ENCODE measurements at regions not wholly inside any gene's neighbourhood (a gene's known extent, or its start where the extent isn't known, plus 50 kb on each side); places are given as distances from the start of the nearest gene placed in this dataset.

DNA sequence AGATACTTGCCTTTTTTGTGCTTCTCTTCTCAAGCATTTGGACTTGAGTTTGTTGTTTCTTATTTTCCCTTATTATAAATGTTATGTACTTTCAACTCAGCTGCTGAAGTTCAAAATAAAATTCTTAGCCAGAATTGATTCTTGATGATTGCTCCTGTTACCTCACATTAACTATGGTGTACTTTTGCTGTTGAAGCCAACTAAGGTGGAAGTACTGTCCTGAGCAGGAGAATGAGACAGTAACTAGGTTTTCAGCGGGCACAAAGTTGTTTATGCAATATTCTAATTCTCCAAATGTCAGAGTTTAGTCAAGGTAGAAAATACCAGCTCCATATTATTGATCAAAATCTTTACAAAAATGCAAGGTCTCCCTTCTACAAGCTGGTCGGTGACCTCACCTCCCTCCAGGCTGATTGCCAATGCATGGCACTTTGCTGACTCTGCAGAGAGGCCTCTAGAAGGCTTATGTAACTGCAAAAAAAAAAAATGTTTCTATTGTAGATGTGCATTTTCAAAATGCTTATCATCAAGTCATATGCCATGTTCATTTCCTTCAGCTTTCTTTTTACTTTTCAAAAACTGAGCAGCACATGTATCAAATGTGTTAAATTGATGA lies 1783.5 kb upstream of the WWC1 start:
- DNase-seq (ENCODE audit: low spot score) = no peak

DNA sequence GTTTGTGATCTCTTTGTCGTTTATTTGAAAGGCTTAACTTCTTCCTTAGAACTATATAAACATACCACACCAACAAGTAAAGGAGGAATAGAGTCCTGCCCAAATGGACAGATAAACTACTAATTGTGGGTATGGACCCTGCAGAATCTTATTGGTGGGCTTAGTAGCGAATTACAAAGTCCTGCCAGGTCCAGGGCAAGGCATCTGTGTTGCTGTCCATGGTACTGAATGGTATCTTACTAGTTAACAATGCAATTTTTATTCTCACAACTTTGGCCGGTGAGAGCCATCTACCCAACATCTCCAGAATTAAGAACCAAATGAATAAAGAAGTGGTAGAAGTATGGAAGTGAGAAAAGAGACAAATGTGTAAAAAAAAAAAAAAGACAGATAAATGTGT lies 1782.4 kb upstream of the WWC1 start:
- DNase-seq (ENCODE audit: low spot score) = no peak

DNA sequence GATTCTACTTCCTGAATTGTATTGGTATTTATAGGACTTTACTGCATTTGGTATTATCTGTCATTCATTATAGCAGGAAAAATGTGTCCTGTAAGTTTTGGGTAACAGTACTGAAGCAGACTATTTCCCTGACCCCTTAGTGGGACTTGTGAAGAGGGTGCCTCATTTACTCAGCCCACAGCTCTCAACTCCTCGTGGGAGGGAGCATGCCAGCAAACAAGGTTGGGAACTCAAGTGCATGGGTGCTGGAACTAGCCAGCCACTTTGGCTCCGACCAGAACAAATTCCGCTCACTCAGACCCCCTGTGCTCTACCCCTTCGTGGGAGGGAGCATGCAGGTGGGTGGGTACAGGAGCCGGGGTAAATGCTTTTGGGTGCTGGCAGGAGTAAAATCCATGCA lies 1773.5 kb upstream of the WWC1 start:
- no peak for DNase-seq (ENCODE audit: low spot score)

DNA sequence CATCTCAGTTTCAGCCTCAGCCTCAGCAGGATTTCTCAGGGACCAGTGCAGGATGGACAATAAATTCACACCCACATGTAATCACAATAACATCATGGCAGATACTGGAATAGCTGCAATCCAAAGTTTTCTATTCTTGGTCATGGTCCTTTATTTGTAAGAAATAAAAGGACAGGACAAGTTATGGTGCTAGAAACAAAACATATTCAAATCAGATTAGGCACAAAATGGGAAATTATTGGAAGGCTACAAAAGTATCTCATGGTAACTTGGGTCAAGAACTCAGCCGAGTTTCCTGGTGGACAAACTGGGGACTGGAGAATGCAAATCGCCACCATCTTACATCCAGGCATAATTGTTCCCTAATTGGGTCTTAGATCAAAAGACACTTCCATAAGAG lies 1768.2 kb upstream of the WWC1 start:
- DNase-seq (ENCODE audit: low spot score) = no peak

DNA sequence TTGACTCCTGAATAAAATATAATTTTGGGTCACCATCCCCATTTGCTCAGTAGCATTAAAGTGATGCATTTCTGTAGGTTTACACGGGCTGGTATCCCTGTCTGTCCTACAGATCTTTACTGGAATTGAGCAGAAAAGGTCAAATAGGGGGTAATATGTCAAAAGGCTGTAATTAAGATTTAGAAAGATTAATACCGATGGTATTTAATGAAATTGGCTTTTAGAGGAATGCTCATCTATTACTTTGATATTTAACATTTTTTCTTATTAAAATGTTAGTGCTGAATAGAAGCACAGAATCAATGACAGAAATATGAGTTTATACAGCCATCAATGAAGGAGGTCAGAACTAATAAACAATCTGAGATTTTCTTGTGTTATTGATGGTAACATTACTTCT lies 1762.2 kb upstream of the WWC1 start:
- no peak for DNase-seq (ENCODE audit: low spot score)

DNA sequence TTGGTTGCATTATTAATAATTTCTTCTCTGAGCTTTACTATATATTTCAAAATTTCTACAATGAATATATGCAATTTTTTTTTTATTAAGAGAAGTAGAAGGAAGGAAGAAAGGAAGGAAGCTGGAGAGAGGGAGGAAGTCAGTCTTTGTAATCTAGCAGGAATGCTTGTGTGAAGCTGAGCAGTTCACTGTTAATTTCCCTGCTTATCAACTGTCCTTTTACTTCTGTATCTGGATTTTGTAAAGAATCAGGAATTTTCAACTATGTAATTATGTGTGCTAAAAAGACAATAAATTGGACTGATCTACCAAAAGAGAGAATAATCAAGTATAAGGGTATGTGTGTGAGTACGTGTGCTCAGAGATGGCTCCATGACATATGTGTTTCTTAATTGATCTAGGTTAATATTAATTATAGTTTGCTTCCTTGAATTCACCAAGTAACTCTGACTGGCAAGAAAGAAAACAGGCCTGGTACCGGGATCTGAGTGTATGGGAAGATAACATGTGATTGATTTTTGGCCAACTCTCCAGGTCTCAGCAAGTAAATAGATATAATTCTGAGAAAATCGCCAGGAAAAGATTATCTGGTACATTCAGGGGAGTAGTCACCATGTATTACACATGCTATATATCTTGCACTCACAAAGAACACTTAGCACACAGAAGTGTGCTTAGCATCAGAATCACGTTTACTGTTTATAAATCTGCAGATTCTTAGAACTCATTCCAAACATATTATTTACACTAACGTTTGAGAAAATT lies 1758.8 kb upstream of the WWC1 start:
- DNase-seq (ENCODE audit: low spot score) = no peak

DNA sequence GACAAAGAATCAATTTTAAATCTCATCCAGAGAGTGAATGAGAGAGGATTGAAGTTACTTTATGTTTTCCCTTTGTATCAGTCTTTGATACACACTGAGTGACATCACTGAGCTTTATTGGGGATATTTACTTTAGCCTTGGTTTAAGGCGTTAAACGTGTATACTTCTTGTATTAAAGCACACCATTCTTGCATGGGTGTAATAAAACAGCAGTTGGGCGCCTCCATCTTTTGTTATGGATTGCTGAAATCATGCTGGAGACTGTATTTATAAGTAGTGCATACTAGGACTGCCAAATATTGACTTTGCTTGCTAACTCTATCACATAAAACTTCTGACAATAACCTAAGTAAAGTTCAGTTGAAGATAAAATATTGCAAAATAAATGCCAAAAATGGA lies 1755.8 kb upstream of the WWC1 start:
- DNase-seq (ENCODE audit: low spot score) = no peak

DNA sequence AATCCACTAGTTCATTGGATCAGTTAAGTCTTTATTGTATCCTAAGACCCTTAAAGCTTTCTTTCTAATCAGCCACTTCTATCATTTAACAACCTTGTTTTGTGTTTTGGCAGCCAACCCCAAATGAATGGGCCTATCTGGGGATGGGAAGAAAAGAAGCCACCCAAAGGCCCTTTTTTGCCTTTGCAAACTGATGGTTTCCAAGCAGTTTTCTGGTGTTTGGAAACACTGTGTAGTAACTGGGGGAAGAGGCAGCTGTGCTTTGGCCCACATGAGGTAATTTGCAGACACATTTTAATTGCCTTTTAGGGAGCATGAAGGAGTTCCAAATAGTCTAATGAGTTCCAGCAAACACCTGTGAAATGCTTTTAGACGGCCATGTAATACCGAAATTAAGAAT lies 1751.3 kb upstream of the WWC1 start:
- no peak for DNase-seq (ENCODE audit: low spot score)

DNA sequence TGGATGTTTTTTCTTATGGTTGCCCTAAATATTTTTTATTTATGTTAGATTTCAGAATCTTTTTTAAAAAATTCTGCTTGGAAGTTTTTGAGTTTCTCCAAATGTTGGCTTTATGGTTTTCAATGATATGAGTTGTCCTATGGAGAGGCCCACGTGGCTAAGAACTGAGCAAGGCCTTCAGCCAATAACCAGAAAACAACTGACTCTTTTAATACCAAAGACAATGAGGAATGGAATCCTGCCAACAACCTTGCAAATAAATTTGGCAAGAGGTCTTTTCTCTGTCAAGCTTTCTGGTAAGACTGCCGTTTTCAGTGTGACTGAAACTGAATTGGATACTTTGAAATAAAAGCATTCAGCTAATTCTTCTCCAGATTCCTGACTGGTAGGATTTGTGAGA lies 1740.1 kb upstream of the WWC1 start:
- no peak for DNase-seq (ENCODE audit: low spot score)

DNA sequence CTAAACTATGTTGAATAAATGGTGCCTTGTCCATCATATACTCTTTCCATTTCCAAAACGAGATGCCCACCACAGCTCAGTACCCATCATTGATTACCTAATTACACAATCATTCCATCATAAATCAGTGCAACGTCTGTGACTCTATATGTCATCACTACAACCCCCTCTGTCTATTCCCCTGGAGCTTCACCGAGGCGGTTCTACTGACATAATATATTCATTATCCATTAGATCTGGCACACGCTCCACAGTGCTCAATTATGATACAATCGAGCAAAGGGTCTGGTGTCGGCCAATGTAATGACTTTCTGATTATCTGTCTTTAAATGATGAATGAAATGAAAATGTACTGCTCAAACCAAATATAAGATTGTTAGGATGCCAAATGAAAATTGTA lies 1737.7 kb upstream of the WWC1 start:
- no peak for DNase-seq (ENCODE audit: low spot score)

DNA sequence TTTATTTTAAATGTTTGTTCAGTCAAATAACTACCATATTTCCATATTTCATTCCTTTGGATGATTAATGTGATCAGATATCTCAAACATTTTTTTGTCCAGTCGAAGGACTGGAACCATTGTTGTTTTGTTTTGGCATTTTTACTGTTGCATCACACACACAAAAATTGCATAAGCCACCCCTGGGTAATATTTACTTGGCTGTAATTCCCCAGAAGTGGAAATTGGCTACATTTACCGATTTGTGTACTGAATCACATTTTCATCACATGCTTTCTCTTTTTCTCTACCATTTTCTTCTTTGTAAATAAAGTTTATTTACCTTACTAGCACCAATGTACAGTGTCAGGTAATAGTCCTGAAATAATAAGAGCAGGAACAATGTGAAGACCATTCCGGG lies 1729.7 kb upstream of the WWC1 start:
- DNase-seq (ENCODE audit: low spot score) = no peak

DNA sequence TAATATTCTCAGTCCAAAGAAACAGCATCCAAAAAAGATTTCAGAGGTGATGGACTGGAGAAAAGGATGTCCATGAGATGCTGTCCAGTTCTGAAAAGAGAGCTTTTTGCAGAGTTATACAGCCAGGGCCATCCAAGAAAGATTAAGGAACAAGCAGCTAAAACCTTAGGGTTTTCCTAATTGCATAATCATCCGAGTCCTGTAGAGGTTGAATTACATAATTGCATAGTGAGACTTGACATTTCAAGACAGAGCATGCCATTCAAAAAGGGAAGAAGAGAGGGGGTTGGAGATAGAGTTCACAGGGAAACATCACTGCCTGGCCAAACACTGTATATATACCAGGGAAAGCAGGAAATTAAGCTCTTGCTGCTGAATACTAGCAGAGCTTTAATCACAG lies 1729.2 kb upstream of the WWC1 start:
- DNase-seq (ENCODE audit: low spot score) = no peak

DNA sequence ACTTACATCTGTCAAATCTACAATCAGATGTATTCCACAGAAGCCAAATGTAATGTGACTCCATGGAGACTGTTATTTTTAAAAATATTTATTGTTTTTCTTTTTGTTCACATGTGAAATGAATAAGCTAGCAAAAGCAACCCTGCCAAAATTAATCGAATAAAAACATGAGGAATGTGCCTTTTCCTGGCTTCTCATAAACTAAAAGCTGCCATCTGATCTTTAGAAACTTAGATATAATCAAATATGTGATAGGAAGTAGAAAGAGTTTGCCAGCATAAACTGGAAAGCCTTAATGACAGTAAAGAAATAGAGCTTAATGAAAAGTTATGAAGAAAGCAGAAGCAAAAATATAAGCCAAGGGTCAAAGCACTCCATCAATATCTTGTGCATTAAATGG lies 1724.7 kb upstream of the WWC1 start:
- no peak for DNase-seq (ENCODE audit: low spot score)

DNA sequence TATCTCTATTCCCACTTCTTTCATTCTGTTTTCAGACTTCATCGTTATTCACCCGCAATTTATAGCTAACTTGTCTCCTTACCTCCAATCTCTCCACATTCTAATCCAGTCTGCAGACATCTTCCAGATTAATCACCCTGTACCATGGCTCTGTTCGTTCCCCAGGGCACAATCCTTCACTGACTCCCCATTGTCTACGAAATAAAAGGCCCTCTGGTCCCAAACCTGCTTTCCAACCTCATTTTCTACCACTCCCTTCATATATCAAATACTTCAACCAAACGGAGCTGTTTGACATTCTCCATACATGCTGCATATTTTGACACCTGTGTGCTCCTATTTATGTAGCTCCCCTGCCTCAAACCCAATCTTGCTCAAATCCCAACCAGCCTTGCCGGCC lies 1720.6 kb upstream of the WWC1 start:
- DNase-seq (ENCODE audit: low spot score) = no peak

DNA sequence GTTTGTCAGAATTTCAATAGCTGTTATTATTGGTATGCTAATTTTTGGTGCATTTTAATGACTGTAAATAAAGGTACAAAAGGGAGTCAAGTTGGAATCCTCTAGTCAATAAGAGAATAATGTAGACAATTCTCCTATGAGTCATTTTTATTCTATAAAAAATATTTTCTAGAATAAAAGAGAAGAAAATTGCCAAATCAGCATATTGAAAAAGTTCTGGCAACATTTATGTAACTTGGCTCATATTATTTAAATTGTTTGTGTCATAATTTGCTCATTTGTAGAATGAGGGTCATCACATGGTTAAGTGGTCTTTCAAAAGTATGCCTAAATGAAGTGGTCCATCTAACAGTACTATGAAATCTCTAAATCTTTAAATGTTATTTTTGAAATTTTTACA lies 1719.8 kb upstream of the WWC1 start:
- no peak for DNase-seq (ENCODE audit: low spot score)

DNA sequence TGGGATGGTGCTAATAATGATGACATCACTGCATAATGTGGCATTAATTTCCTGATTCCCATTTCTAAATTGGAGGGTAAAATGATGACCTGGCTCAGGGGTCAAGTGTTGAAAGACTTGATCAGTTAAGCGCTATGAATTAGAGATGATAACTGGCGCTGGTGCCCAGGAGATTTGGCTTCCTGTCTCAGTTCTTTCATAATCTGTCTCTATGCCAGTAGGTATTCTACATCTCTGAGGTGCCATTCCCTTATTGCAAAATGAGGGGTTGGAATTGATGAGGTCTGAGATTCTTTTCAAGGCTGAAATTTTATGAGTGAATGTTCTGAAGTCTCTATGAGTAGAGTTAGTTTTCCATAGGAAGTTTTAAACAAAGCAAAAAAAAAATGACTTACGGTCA lies 1715.1 kb upstream of the WWC1 start:
- DNase-seq (ENCODE audit: low spot score) = no peak

DNA sequence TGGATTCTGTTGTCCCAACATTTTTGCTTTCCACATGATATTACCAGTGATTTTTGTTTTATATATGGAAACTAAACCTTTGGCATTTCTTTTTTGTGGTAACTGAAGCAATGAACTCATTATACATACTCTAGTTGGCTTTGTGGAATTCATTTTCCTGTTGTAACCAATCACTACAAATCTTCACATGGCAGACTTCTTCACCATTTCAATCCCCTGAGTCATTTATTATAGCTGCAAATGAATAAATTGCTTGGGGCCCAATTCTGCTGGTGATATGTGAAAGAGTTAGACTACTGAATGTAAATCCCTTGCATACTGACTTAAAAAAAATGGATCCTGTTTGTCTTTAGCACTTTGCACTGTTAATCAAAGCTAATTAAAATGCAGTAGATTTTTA lies 1709.6 kb upstream of the WWC1 start:
- no peak for DNase-seq (ENCODE audit: low spot score)

DNA sequence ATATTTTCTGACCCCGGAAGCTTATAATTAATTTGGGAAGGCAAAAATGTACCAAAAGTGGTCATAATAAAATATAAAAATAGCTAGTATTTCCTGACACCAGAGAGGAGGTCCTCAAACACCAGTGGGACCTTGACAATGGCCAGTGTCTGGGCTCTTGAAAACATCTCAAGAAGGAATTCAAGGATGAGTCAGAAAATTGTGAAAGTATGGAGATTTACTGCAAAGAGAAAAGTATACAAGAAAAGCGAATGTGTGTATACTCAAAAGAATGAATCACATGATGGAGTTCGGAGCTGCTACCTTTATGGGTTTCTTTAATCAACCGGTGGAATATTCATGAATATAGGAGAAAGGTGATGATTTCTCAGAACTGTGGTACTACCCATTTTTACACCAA lies 1709.0 kb upstream of the WWC1 start:
- DNase-seq (ENCODE audit: low spot score) = no peak

DNA sequence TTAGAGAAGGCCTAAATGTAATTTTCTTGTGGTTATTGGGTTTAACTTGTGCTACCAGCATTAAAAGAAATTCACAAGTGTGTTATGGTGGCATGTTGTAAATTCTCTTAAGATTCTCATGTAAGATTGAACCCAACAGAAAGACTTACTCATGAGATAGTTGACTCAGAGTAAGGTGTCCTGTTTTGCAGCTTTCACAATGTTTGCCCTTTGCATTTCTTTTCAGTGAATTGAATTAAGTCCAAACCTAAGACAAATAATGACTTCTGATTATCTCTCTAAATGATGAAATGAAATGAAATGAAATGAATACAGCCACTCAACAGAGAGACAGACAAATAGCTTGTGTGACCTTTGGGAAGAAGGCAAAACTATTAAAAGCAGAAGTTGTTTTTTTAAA lies 1696.9 kb upstream of the WWC1 start:
- no peak for DNase-seq (ENCODE audit: low spot score)

DNA sequence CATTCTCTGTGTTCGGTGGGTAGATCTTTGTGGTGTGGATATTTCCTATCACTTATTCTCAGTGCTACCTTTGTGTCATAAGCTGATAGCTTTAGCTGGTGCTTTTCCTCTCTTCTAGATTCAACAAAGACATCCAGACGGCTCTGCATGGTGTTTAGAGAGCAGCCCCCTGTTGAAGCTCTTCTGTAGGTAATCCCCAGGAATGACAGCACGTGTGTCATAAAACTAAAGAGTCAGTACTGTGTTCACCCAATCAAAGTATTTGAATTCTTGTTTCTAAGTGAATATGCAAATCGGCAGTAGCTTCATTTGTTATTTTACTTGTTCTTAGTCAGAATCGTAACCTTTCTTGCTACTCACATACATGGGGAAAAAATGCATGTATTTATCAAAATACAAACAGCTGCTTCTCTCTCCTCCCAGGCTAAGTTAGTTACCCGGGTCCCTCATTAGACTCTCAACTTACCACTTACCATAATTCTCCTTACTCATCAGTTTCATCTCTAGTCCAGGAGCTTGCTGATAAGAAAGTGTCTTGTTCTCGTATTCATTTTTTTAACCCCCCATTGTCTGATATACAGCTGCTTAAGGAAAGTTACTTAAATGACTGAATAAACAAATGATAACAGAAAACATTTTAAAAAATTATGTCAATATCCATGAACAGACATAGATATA lies 1696.0 kb upstream of the WWC1 start:
- no peak for DNase-seq (ENCODE audit: low spot score)

DNA sequence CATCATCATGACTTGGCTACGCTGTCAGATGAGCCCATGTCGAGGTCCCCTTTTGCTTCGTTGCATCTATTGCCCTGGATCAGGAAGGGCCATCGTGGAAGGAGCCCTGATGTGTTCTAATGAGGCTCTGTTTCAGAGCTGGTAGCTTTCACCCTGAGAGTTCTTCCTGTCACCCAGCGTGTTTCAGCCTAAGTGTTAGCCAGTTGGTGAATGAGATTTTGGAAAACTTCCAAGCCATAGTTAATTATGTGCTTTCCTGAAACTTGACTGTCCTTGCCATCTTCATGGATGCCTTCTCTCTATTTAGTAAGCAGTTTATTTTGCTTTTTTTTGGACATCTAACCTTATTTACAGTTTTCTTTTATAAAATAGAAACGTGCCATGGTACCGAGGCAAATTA lies 1695.4 kb upstream of the WWC1 start:
- DNase-seq (ENCODE audit: low spot score) = no peak

DNA sequence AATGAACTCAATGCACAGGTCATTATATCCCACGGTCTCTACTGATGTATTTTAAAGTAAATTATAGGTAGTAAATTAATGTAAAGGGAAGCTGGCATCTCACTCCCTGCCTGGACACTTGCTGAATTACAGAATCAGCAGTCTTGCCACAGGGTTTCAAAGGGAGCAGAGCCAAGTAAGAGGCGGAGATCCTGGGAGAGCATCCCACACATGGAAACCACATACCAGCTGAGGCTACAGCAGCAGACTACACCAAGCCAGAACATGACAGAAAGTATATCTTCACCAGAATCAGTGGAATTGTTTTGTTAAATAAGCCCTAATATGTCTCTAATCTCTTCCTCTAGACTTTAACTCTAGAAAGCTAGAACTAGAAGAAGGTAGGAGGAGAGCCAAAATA lies 1689.2 kb upstream of the WWC1 start:
- DNase-seq (ENCODE audit: low spot score) = no peak

DNA sequence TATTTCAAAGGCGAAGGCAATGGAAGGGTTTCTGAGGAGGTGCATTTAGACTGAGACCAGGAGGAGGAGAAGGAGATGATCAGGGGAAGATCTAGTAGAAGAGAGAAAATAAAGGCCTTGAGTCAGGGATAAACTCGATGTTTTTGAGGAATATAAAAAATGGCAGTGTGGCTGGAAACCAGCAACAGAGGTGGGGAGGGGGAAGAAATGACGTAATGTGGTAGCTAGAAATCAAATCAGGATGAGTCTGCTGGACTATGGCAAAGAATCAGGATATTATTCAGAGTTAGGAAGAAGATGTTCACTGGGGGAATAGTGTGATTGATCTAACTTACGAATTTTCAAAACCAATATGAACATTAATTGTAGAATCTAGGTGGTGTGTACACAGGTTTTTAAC lies 1673.9 kb upstream of the WWC1 start:
- no peak for DNase-seq (ENCODE audit: low spot score)

DNA sequence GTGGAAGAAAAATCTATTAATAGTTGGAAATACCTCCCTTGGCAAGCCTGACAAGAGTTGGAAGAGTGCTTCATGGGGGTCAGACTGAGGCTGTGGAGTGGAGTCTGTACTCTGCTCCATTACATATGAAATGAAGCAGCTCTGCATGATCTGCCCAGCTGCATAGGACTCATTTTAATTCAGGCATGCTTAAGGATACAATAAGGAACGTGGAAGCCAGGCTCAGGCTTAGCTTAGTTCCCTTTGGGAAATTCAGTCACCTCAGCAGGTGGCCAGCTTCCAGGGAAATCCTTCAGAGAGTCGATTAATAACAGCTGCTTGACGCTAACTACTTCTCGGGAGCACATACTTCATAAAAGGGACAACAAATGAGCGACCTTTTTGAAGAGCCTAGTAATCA lies 1672.9 kb upstream of the WWC1 start:
- DNase-seq (ENCODE audit: low spot score) = no peak

All from SW480 (cell line).